Calu3 (cell line): ENCODE measurements at regions not wholly inside any gene's neighbourhood (a gene's known extent, or its start where the extent isn't known, plus 50 kb on each side); places are given as distances from the start of the nearest gene placed in this dataset.

Experiments used
- BruUV-seq: library from RNA; stranded (reverse); fragments of 400-500 nt; replicated peaks from 2 replicates; lab custom pipeline; 2021; lab: Mats Ljungman, UMichigan
- CTCF ChIA-PET: fragments of 300-600 bp; sonication (Branson Sonifier 250); formaldehyde crosslinking; loops from one replicate; lab custom pipeline; 2022; ENCODE audit warnings: antibody characterized with exemption; lab: Charles Lee
- DNase-seq: peaks from one replicate; pipeline ENCODE4 v3.0.0; 2022
- H3K27ac Mint-ChIP-seq: one replicate; pipeline ENCODE4 v1.8.0; 2022; ENCODE audit warnings: mixed read lengths; ENCODE audit not compliant: unreplicated experiment
- H3K27me3 Mint-ChIP-seq: one replicate; pipeline ENCODE4 v1.8.0; 2022; ENCODE audit warnings: mixed read lengths; ENCODE audit not compliant: unreplicated experiment
- H3K36me3 Mint-ChIP-seq: one replicate; pipeline ENCODE4 v1.8.0; 2022; ENCODE audit warnings: mild to moderate bottlenecking, moderate library complexity, mixed read lengths; ENCODE audit not compliant: insufficient read depth, unreplicated experiment
- H3K4me1 Mint-ChIP-seq: one replicate; pipeline ENCODE4 v1.8.0; 2022; ENCODE audit warnings: mild to moderate bottlenecking, low read depth, mixed read lengths; ENCODE audit not compliant: unreplicated experiment
- H3K4me3 Mint-ChIP-seq: one replicate; pipeline ENCODE4 v1.8.0; 2022; ENCODE audit warnings: mild to moderate bottlenecking, low read depth, moderate library complexity, mixed read lengths; ENCODE audit not compliant: unreplicated experiment
- H3K9me3 Mint-ChIP-seq: one replicate; pipeline ENCODE4 v1.8.0; 2022; ENCODE audit warnings: low read depth, mixed read lengths; ENCODE audit not compliant: unreplicated experiment
- CTCF ChIP-seq: fragments of 200-600 bp; IDR thresholded peaks from one replicate; pipeline ENCODE4 v1.8.0; 2022; ENCODE audit warnings: antibody characterized with exemption; ENCODE audit not compliant: unreplicated experiment
- intact Hi-C: fragments of 100-400 bp; cut with micrococcal nuclease; formaldehyde crosslinking; loops from one replicate; pipeline ENCODE4 v1.10.0; 2022; ENCODE audit not compliant: unreplicated experiment

DNA sequence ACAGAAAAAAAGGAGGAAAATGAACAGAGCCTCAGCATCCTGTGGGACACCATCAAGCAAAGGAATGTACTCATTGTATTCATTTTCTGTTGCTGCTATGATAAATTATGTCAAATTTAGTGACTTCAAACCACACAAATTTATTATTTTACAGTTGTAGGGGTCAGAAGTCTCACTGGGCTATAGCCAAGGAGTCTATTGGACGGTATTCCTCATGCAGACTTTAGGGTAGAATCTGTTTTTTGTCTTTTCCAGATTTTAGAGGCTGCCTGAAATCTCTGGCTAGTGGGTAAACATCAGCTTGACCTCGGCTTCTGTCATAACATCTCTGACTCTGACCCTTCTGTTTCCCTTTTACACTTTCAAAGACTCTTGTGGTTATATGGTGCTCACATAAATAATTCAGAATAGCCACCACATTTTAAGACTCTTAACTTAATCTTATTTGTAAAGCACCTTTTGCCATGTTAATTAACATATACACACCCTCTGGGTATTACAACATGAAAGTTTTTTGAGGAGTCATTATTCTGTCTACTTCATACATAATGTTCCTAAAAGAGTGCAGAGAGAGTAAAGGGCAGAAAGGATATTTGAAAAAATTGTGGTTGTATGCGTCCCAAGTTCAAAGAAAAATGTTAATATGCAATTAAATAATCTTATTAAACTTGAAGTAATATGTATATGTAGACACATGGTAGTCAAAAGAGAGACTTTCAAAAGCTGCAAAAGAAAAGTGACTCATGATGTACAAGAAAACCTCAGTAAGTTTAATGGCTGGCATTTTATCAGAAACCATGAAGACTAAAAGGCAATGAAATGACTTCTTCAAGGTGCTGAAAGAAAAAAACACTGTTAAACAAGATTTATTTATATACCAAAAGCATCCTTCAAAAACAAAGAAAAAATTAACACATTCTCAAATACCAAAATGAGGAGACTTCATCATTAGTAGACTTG, 70.8 kb upstream of the MEOX2 start:
- no peaks in the 10 kb centered on the region for H3K36me3 Mint-ChIP-seq
- CTCF ChIA-PET = no interaction called here

DNA sequence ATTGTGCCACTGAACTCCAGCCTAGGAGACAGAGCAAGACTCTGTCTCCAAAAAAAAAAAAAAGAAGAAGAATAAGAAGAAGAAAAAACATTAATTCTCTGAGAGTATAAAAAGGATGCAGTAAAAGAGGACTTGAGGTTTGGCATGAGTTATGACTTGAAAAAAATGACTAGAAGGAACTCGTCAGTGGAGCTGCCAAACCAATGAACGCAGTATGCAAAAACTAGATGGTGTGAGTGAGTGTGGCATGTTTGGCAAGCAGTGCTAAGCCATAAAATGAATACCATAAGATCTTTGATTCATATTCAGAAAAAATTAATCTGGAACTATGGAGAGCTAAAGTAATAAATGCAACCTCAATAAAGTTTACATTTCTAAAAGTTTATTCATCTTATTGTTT, 68.6 kb upstream of the MEOX2 start:
- Mint-ChIP-seq H3K36me3 (no peaks in the 10 kb centered on the region), H3K27ac (no peak overlapping the region), H3K9me3 (no peaks in the 10 kb centered on the region), H3K4me1 (no peaks in the 10 kb centered on the region), H3K27me3 (no peaks in the 10 kb centered on the region), H3K4me3 (no peak overlapping the region)
- TF ChIP-seq CTCF = no peak
- intact Hi-C loops = no loop called here
- no TSS peak for BruUV-seq
- no peak for DNase-seq
- CTCF ChIA-PET = no interaction called here

More for the DNA sequence above, 70.8 kb upstream of the MEOX2 start:
- no peak overlapping the region for H3K4me3 Mint-ChIP-seq
- BruUV-seq = no TSS peak
- DNase-seq = no peak
- TF ChIP-seq CTCF = no peak
- H3K9me3 Mint-ChIP-seq = no peaks in the 10 kb centered on the region
- H3K27ac Mint-ChIP-seq = no peak overlapping the region
- no peaks in the 10 kb centered on the region for H3K4me1 Mint-ChIP-seq
- intact Hi-C loops = no loop called here
- H3K27me3 Mint-ChIP-seq = no peaks in the 10 kb centered on the region

GRCh38 chr7:15753887-15754579, 67.5 kb upstream of the MEOX2 start:
- no peak for DNase-seq
- no peaks in the 10 kb centered on the region for H3K27me3 Mint-ChIP-seq
- intact Hi-C loops = no loop called here
- no peak overlapping the region for H3K4me3 Mint-ChIP-seq
- H3K27ac Mint-ChIP-seq = no peak overlapping the region
- CTCF ChIA-PET = no interaction called here
- H3K36me3 Mint-ChIP-seq = no peaks in the 10 kb centered on the region
- BruUV-seq = no TSS peak
- no peak for TF ChIP-seq CTCF
- H3K9me3 Mint-ChIP-seq = no peaks in the 10 kb centered on the region
- H3K4me1 Mint-ChIP-seq = no peaks in the 10 kb centered on the region

DNA sequence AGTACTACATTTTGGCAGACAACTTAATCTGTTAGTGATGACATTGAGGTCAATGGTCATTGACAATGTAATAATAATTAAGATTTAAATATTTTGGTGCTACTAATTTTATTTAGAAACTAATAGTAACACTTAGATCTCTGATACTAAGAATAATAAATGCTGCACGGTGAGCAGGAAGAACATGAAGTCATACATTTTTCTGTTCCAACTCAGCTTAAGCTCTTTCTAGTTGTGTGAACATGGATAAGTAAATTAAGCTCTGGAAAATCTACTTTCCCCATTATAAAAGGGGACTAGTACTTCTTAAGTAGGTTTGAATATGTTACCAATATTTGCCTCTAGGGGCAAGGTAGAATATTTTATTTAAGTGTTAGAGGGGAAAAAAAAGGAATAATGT, 65.9 kb upstream of the MEOX2 start:
- CTCF ChIA-PET = no interaction called here
- H3K4me3 Mint-ChIP-seq = no peak overlapping the region
- no peak for TF ChIP-seq CTCF
- H3K9me3 Mint-ChIP-seq = no peaks in the 10 kb centered on the region
- H3K27me3 Mint-ChIP-seq = no peaks in the 10 kb centered on the region
- no peaks in the 10 kb centered on the region for H3K36me3 Mint-ChIP-seq
- no peak overlapping the region for H3K27ac Mint-ChIP-seq
- no peak for DNase-seq
- BruUV-seq = no TSS peak
- no peaks in the 10 kb centered on the region for H3K4me1 Mint-ChIP-seq
- intact Hi-C loops = no loop called here
